MM.1S (cell line): ENCODE measurements at regions not wholly inside any gene's neighbourhood (a gene's known extent, or its start where the extent isn't known, plus 50 kb on each side); places are given as distances from the start of the nearest gene placed in this dataset.

Experiments used
- DNase-seq: peaks from one replicate; pipeline ENCODE4 v3.0.0-alpha.2; 2015
- H2AFZ ChIP-seq: fragments of 300-600 bp; sonication (generic); 2 replicates; pipeline ENCODE4 v1.6.0; 2016; ENCODE audit warnings: antibody characterized with exemption, low read length
- H3F3A ChIP-seq: fragments of 300-600 bp; sonication (generic); 2 replicates; pipeline ENCODE4 v1.6.1; 2016; ENCODE audit warnings: mild to moderate bottlenecking, antibody characterized with exemption, low read length, moderate library complexity, mixed read lengths; ENCODE audit not compliant: insufficient read depth
- H3K27ac ChIP-seq: fragments of 300-600 bp; sonication (generic); 2 replicates; pipeline ENCODE4 v1.5.1; 2016; ENCODE audit warnings: mild to moderate bottlenecking, low read length
- H3K27me3 ChIP-seq: fragments of 300-600 bp; sonication (generic); replicated peaks from 2 replicates; pipeline ENCODE4 v1.6.0; 2016; ENCODE audit warnings: low read length; ENCODE audit not compliant: insufficient read depth
- H3K36me3 ChIP-seq: fragments of 300-600 bp; sonication (generic); replicated peaks from 2 replicates; pipeline ENCODE4 v1.6.1; 2016; ENCODE audit warnings: mild to moderate bottlenecking, low read length, mixed read lengths; ENCODE audit not compliant: insufficient read depth
- H3K4me1 ChIP-seq: fragments of 300-600 bp; sonication (generic); 2 replicates; pipeline ENCODE4 v1.6.1; 2016; ENCODE audit warnings: low read length, mixed read lengths
- H3K4me2 ChIP-seq: fragments of 300-600 bp; sonication (generic); 2 replicates; pipeline ENCODE4 v1.6.0; 2016; ENCODE audit warnings: low read depth, low read length
- H3K4me3 ChIP-seq: fragments of 300-600 bp; sonication (generic); 2 replicates; pipeline ENCODE4 v1.5.1; 2016; ENCODE audit warnings: low read length, mixed read lengths
- H3K79me2 ChIP-seq: fragments of 300-600 bp; sonication (generic); 2 replicates; pipeline ENCODE4 v1.6.1; 2016; ENCODE audit warnings: mixed run types, low read length, mixed read lengths
- H3K9ac ChIP-seq: fragments of 300-600 bp; sonication (generic); 2 replicates; pipeline ENCODE4 v1.6.1; 2016; ENCODE audit warnings: low read length, mixed read lengths
- H3K9me2 ChIP-seq: fragments of 300-600 bp; sonication (generic); replicated peaks from 2 replicates; pipeline ENCODE4 v1.6.1; 2016; ENCODE audit warnings: mild to moderate bottlenecking, low read length, mixed read lengths; ENCODE audit not compliant: insufficient read depth
- H3K9me3 ChIP-seq: fragments of 300-600 bp; sonication (generic); replicated peaks from 2 replicates; pipeline ENCODE4 v1.6.1; 2016; ENCODE audit warnings: mild to moderate bottlenecking, low read length, mixed read lengths; ENCODE audit not compliant: insufficient read depth
- H4K20me1 ChIP-seq: fragments of 300-600 bp; sonication (generic); 2 replicates; pipeline ENCODE4 v1.6.1; 2016; ENCODE audit warnings: mild to moderate bottlenecking, low read length, moderate library complexity, mixed read lengths; ENCODE audit not compliant: insufficient read depth
- EZH2 ChIP-seq: fragments of 300-600 bp; sonication (generic); optimal IDR thresholded peaks from 2 replicates; pipeline ENCODE3; 2017; ENCODE audit warnings: low read depth, mild to moderate bottlenecking, antibody characterized with exemption, low read length, mixed read lengths
- EZH2phosphoT487 ChIP-seq: fragments of 300-600 bp; sonication (generic); IDR thresholded peaks from 2 replicates; pipeline ENCODE4 v1.6.1; 2018; ENCODE audit warnings: antibody characterized with exemption, low read length
- TF ChIP-seq, protein P1 (sequence below): fragments of 300-600 bp; sonication (generic); IDR thresholded peaks from 2 replicates; pipeline ENCODE4 v1.5.1; 2016; ENCODE audit warnings: antibody characterized with exemption, low read length, mixed read lengths

DNA sequence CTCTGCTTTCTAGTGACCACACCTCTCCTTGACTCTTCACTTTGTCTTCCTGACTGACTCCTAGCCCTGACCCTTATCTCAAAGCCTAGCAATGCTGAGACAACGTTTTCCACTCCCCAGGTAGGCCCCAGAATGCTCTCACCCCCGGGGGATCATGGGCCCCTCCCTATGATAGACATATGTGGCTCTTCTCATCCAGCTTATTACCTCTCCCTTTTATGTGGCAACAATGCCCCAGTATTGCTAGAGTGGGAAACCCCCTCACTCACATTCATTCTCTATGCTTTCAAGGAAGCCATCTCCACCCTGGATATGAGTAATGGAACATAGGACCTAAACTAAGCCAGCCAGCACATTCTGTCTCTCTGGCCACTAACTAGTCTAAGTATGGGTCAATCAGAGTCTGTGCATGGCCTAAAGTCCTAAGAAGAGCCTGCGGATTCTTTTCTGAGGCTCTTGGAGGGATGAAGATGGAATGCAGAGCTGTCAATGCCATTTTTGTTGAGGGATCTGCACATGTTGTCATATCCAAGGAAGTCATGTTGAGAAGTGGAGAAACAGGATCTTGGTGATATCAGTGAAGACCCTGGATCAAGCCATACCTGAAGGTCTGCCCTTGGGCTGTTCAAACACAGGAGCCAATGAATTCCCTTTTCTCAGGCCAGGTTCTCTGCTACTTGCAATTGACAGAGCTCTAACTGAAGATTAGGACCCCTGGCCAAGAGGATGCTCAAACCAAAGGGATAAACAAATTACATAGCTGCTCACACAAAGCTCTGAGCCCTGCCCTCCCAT is 79.8 kb upstream of the GRK3 start:
- H3K27me3 ChIP-seq: no peaks in the 10 kb centered on the region
- no peak for DNase-seq

DNA sequence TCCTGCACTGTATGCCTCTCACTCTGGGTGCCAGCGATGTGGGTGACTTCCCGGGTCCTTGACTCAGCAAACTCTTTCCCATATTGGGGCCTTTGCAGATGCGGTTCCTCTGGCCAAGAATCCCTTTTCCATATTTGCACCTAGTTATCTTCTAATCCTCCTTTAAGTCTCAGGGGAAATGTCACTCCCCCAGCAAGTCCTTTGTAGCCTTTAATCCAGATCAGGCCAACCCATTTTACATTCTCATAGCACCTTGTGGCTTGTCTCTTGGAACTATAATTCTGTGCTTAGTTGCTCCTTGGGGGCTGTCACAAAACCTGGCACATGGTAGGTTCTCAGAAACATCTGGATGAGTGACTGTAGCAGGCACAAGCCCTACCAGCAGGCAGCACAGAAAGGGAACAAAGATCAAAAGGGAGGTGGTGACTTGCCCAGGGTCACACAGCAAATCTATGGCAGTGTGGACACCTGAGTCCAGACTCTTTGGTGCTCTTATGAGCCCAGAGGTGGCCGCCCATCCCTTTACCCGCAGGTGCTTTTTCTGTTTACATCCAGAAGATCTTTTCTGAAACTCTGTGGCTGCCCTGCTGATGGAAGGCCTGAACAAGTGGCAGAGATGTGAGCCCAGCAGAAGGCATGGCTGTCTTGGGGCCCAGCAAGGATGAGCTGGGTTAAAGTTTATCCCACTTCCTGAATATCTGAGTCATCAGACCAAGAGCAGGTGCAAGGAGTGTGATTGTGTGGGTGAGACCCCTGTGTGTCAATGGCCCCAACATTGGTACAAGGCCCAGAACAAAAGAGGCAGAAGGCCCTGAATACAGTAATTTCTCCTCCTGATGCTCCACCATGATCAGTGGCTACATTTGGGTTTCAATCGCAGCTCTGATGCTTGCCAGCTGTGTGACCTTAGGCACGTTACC is 78.6 kb upstream of the GRK3 start:
- H3K27ac ChIP-seq: no peak overlapping the region
- no peak overlapping the region for H3K4me2 ChIP-seq
- TF ChIP-seq, protein P1, sequence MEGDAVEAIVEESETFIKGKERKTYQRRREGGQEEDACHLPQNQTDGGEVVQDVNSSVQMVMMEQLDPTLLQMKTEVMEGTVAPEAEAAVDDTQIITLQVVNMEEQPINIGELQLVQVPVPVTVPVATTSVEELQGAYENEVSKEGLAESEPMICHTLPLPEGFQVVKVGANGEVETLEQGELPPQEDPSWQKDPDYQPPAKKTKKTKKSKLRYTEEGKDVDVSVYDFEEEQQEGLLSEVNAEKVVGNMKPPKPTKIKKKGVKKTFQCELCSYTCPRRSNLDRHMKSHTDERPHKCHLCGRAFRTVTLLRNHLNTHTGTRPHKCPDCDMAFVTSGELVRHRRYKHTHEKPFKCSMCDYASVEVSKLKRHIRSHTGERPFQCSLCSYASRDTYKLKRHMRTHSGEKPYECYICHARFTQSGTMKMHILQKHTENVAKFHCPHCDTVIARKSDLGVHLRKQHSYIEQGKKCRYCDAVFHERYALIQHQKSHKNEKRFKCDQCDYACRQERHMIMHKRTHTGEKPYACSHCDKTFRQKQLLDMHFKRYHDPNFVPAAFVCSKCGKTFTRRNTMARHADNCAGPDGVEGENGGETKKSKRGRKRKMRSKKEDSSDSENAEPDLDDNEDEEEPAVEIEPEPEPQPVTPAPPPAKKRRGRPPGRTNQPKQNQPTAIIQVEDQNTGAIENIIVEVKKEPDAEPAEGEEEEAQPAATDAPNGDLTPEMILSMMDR: no peak
- TF ChIP-seq EZH2phosphoT487 (no peak), EZH2 (no peak)
- H3K9ac ChIP-seq: no peak overlapping the region
- H3K9me3 ChIP-seq: no peaks in the 10 kb centered on the region
- DNase-seq: no peak
- H3K4me3 ChIP-seq: no peak overlapping the region
- H3K27me3 ChIP-seq: no peaks in the 10 kb centered on the region
- H3K79me2 ChIP-seq: no peaks in the 10 kb centered on the region
- no peaks in the 10 kb centered on the region for H3F3A ChIP-seq
- H3K36me3 ChIP-seq: no peaks in the 10 kb centered on the region
- no peaks in the 10 kb centered on the region for H3K4me1 ChIP-seq
- no peaks in the 10 kb centered on the region for H4K20me1 ChIP-seq
- H2AFZ ChIP-seq: no peak overlapping the region
- no peaks in the 10 kb centered on the region for H3K9me2 ChIP-seq

More for the DNA sequence above, 79.8 kb upstream of the GRK3 start:
- no peak overlapping the region for H2AFZ ChIP-seq
- H3K36me3 ChIP-seq: no peaks in the 10 kb centered on the region
- H3K4me1 ChIP-seq: no peaks in the 10 kb centered on the region
- no peak overlapping the region for H3K9ac ChIP-seq
- H3K4me3 ChIP-seq: no peak overlapping the region
- TF ChIP-seq, protein P1: no peak
- no peak for TF ChIP-seq EZH2
- no peak for TF ChIP-seq EZH2phosphoT487
- no peaks in the 10 kb centered on the region for H4K20me1 ChIP-seq
- H3K9me2 ChIP-seq: no peaks in the 10 kb centered on the region
- H3F3A ChIP-seq: no peaks in the 10 kb centered on the region
- no peak overlapping the region for H3K4me2 ChIP-seq
- no peaks in the 10 kb centered on the region for H3K79me2 ChIP-seq
- no peaks in the 10 kb centered on the region for H3K9me3 ChIP-seq
- no peak overlapping the region for H3K27ac ChIP-seq

DNA sequence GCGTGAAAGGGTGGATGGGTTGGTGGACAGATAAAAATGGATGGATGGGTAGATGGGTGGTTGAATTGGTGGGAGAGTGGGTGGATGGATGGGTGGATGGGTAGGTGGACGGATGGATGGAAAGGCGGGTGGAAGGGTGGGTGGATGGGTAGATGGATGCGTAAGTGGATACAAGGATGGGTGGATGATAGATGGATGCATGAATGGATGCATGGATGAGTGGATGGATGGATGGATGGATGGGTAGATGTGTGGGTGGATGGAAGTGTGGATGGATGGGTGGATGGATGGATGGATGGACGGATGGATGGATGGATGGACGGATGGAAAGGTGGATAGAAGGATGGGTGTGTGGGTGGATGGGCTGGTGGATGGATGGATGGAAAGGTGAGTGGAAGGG is 77.0 kb upstream of the GRK3 start:
- Histone ChIP-seq H3K9me2 (no peaks in the 10 kb centered on the region), H3K4me3 (no peak overlapping the region), H2AFZ (no peak overlapping the region), H3K36me3 (no peaks in the 10 kb centered on the region), H3K9ac (no peak overlapping the region), H3K4me2 (no peak overlapping the region), H3K9me3 (no peaks in the 10 kb centered on the region), H3K27ac (no peak overlapping the region), H4K20me1 (no peaks in the 10 kb centered on the region), H3K79me2 (no peaks in the 10 kb centered on the region), H3K4me1 (no peaks in the 10 kb centered on the region), H3K27me3 (no peaks in the 10 kb centered on the region), H3F3A (no peaks in the 10 kb centered on the region)
- TF ChIP-seq, protein P1: no peak
- TF ChIP-seq EZH2phosphoT487 (no peak), EZH2 (no peak)
- DNase-seq: no peak
